ENCODE measurements at regions not wholly inside any gene's neighbourhood (a gene's known extent, or its start where the extent isn't known, plus 50 kb on each side); places are given as distances from the start of the nearest gene placed in this dataset.

DNA sequence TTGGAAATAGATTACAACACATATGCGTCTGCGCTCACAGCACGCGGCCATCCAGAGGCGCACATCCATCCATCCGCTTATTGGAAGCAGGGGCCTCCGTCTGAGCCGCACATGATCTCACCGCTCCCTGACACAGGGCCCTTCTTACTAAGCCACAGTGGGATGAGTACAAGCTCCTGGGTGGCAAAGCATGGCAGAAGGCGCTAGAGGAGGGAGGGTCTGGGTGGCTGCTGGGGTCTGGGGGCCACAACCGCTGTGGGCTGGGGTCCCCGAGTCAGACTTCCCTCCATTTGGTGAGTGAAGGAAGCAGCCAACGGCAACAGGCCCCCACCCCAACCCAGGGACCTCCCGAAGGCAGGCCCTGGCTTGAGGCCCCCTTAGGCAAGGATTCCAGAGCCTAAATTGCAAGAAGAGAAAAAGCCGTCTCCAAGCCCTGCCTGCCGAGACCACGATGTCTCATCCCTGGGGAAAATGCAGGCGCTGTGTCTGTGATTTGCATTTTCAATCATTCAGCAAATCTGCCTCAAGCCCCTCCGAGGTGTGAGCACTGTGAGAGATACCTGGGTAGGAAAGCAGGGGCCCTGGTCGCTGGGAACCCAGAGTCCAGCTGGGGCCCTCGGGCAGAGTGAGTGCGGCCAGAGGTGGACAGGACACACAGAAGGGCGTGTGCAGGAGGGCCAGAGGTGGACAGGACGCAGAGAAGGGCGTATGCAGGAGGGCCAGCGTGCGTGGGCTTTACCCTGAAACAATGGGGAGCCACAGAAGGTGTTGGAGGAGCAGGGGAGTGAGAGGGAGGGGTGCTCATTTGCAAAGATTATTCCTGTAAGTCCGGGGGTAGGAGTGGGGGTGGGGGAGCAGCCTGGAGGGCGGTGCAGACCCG, 135.7 kb downstream of the OLFM1 start:
- TF ChIP-seq POLR2A (IDR thresholded peaks at IDR 0.05): no peak
- TF ChIP-seq, protein P1, sequence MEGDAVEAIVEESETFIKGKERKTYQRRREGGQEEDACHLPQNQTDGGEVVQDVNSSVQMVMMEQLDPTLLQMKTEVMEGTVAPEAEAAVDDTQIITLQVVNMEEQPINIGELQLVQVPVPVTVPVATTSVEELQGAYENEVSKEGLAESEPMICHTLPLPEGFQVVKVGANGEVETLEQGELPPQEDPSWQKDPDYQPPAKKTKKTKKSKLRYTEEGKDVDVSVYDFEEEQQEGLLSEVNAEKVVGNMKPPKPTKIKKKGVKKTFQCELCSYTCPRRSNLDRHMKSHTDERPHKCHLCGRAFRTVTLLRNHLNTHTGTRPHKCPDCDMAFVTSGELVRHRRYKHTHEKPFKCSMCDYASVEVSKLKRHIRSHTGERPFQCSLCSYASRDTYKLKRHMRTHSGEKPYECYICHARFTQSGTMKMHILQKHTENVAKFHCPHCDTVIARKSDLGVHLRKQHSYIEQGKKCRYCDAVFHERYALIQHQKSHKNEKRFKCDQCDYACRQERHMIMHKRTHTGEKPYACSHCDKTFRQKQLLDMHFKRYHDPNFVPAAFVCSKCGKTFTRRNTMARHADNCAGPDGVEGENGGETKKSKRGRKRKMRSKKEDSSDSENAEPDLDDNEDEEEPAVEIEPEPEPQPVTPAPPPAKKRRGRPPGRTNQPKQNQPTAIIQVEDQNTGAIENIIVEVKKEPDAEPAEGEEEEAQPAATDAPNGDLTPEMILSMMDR (IDR thresholded peaks at IDR 0.05): no peak
